Mucosa of descending colon (tissue), 3 donors: ENCODE measurements at regions not wholly inside any gene's neighbourhood (a gene's known extent, or its start where the extent isn't known, plus 50 kb on each side); places are given as distances from the start of the nearest gene placed in this dataset.
A peak's percentile ranks its signal among the peaks of the same experiment; 100 is the strongest.

Source experiments
- ATAC-seq: fragments of 200-7000 bp; cut with Tn5 transposase; one replicate; pipeline ENCODE4 v1.9.1; 2020; ENCODE audit warnings: mild to moderate bottlenecking, moderate library complexity
- DNase-seq, 3 donors: peaks; one replicate each; pipeline ENCODE4 v3.0.0-alpha.2; 2020
- H3K36me3 ChIP-seq: fragments of 200-600 bp; one replicate; pipeline ENCODE4 v1.8.0; 2021; ENCODE audit warnings: low read depth, mild to moderate bottlenecking
- H3K4me1 ChIP-seq: fragments of 200-600 bp; one replicate; pipeline ENCODE4 v1.8.0; 2021; ENCODE audit warnings: low read depth, mild to moderate bottlenecking
- H3K4me3 ChIP-seq: fragments of 200-600 bp; one replicate; pipeline ENCODE4 v1.8.0; 2021; ENCODE audit warnings: mild to moderate bottlenecking
- H3K9me3 ChIP-seq: fragments of 200-600 bp; one replicate; pipeline ENCODE4 v1.8.0; 2021; ENCODE audit warnings: mild to moderate bottlenecking
- intact Hi-C, 2 donors: fragments of 100-400 bp; cut with DNase I in 1 of 2; cut with micrococcal nuclease in 1 of 2; formaldehyde crosslinking; loops; one replicate each; pipeline versions ENCODE4 v1.11.0 to v1.11.1; 2022; cut with DNase I, micrococcal nuclease
- TF ChIP-seq, protein P1 (sequence below): fragments of 200-600 bp; IDR thresholded peaks from one replicate; pipeline ENCODE4 v1.8.0; 2022; ENCODE audit warnings: antibody characterized with exemption, mild to moderate bottlenecking
- donor health status: DM: no; HTN: no; CAD: no; lungs with moderate emphysema.
- donor health status: DM: no; HTN: no; CAD: no.
- donor health status: DM: no; HTN: yes; CAD: no.

DNA sequence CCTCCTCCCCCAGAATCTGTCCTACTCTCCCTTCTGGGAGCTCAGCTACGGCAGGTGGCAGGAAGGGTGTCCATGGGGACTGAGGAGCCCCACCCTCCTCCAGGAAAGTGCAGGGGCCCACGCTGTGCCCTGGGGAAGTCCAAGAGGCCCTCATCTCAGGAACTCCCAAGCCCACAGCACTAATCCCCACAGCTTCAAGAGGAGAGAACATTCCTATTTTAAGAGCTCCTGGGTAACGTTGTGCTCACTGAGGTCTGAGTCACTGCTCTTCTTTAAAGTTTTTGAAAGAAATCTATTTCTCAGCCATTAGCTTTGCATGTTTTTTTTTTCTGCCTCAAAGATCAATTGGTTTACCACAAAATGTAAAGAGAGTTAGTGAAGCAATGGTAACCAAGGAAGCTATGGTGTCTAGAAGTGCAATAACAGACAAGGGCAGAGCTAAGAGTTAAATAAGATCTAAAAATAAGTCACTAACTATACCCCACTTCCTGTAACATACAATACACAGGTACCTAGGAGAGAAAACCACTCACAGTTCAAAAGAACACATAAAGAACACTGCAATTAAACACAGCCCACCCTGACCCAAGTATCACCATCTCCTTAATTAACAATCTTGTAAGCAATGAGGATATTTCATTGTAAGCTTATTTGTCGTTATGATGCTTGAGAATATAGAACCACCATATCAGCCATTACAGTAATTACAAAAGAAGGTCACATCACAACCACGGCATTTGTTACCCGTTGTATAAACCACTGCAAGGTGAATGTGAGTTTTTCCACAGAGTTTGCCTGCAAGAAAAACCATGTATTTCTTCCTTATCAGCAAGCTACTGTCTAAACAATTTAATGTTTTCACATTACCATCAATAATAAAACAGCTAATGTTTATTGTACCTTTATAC, 382.3 kb upstream of the SLC30A5 start:
- ATAC-seq (peak; percentile 70), DNase-seq (no peak)
- Histone ChIP-seq H3K4me3 (no peak overlapping the region), H3K36me3 (no peaks in the 10 kb centered on the region), H3K4me1 (no peaks in the 10 kb centered on the region), H3K9me3 (no peaks in the 10 kb centered on the region)
- TF ChIP-seq, protein P1, sequence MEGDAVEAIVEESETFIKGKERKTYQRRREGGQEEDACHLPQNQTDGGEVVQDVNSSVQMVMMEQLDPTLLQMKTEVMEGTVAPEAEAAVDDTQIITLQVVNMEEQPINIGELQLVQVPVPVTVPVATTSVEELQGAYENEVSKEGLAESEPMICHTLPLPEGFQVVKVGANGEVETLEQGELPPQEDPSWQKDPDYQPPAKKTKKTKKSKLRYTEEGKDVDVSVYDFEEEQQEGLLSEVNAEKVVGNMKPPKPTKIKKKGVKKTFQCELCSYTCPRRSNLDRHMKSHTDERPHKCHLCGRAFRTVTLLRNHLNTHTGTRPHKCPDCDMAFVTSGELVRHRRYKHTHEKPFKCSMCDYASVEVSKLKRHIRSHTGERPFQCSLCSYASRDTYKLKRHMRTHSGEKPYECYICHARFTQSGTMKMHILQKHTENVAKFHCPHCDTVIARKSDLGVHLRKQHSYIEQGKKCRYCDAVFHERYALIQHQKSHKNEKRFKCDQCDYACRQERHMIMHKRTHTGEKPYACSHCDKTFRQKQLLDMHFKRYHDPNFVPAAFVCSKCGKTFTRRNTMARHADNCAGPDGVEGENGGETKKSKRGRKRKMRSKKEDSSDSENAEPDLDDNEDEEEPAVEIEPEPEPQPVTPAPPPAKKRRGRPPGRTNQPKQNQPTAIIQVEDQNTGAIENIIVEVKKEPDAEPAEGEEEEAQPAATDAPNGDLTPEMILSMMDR: no peak
- intact Hi-C loops: no loop called here

DNA sequence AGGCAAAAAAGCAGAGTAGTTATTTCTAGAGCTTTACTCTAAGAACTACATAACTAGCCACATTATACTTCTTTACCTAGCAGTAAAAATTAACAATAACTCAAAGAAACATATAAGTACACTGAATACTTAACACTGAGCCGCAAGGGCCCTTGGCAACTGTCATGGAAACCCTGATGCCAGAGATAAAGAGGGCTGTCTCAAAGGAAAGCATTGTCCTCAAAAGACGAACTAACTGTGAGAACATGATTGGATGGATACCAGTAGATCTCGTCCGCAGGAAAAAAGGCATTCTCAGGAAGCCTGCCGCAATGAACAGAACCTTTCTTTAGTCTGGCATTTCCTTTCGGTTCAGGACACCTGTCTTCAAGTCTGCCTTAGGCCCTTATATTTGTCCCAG, 379.0 kb upstream of the SLC30A5 start:
- intact Hi-C loops: no loop called here
- Histone ChIP-seq H3K4me1 (no peaks in the 10 kb centered on the region), H3K36me3 (no peaks in the 10 kb centered on the region), H3K9me3 (no peaks in the 10 kb centered on the region), H3K4me3 (no peak overlapping the region)
- DNase-seq (no peak), ATAC-seq (no peak)
- TF ChIP-seq, protein P1: no peak

DNA sequence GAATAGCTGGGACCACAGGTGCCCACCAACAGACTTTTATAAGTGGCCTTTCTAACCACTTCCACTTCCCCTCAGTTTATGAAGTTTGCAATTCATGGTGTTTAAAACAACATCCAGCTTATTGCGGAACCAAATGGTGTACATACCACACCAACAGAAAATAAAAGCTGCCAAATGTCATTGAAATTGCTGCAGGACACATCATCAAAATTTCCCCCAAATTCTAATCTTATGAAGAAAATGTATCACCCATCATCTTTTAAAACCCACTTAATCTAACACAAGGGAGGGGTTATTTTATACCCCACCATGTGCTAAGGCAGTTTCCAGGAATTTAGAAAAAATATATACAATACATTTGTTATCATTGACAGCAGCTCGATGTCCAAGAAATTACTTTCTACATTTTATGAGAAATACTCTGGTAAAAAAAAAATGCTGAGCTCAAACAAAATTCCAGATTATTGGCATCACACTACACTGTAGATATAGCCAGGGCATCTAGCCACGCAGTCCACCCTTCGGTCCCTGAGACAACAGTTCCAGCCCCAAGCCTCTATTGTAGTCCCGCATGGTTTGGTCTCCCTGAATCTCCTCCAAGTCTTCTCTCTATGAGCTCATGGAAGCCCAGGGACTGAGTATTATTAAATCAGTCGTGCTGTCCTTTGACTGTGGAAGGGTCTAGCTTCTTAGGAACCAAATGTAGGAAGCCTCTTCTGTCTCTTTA, 372.8 kb upstream of the SLC30A5 start:
- ATAC-seq (no peak), DNase-seq (no peak)
- no peaks in the 10 kb centered on the region for H3K9me3 ChIP-seq
- intact Hi-C loops: no loop called here
- TF ChIP-seq, protein P1: no peak
- no peaks in the 10 kb centered on the region for H3K36me3 ChIP-seq
- no peak overlapping the region for H3K4me3 ChIP-seq
- H3K4me1 ChIP-seq: no peaks in the 10 kb centered on the region

DNA sequence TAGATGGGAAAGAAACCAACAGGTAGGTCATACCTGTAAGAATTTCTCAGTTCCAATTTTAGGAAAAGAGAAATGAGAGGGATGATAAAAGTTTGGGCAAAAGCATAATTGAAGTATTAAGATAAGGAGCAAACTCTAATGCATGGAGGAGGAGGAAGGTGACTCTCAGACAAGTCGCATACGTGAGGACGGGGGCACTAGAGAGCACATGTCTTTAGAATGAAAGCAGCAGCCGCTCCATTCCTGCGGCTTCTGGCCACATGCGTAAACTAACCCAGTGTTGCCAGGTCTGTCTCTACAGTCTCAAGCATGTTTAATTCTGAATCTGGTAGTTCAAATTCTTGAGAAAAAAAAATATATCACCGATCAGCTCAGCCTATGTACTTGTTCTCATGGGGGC, 371.5 kb upstream of the SLC30A5 start:
- Histone ChIP-seq H3K9me3 (no peaks in the 10 kb centered on the region), H3K36me3 (no peaks in the 10 kb centered on the region), H3K4me3 (no peak overlapping the region), H3K4me1 (no peaks in the 10 kb centered on the region)
- intact Hi-C loops: no loop called here
- ATAC-seq (no peak), DNase-seq (no peak)
- TF ChIP-seq, protein P1: no peak

DNA sequence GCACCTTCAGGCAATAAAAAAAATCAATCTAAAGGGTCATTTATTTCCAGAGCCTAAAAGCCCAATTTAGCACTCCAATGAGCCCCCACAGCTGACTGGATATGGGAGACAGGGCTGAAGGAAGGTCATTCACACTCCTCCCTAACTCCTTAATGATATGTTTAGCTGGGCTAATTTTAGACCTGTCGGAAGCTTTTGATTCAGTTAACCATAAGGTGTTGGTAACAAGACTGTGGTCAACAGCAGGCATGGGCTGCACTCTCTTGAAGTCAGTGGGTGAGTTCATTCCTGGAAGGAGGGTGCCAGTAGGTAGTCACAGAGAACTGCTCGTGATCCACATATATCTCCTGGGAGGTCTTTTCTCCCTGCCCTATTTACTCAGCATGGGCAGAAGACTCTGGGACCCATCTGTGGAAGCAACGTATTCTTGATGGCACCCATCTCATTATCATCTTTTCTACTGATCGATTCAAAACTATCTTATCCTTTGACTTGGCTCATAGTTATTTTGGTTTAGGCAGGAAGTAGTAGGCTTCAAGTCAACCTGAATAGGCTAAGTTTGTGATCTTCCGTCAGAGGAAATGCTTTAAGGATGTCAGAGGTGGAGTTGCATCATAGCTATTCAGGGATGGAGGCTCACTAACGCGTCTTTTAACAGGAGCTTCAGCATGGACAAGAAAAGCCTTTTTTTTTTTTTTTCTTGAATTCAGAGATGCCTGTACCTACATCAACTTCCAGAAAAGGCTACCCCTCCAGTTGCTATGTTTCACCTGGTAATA, 367.7 kb upstream of the SLC30A5 start:
- no peaks in the 10 kb centered on the region for H3K4me1 ChIP-seq
- no peaks in the 10 kb centered on the region for H3K9me3 ChIP-seq
- no peaks in the 10 kb centered on the region for H3K36me3 ChIP-seq
- DNase-seq (no peak), ATAC-seq (no peak)
- TF ChIP-seq, protein P1: no peak
- intact Hi-C loops: no loop called here
- no peak overlapping the region for H3K4me3 ChIP-seq
